PC-9 (cell line): ENCODE measurements at regions not wholly inside any gene's neighbourhood (a gene's known extent, or its start where the extent isn't known, plus 50 kb on each side); places are given as distances from the start of the nearest gene placed in this dataset.

Experiments
- CTCF ChIP-seq: fragments of 200-600 bp; sonication (generic); conservative IDR thresholded peaks from 2 replicates; pipeline ENCODE4 v1.6.1; 2017; ENCODE audit warnings: mixed run types, antibody characterized with exemption, mild to moderate bottlenecking, moderate library complexity
- EZH2 ChIP-seq: fragments of 200-600 bp; sonication (generic); IDR thresholded peaks from 2 replicates; pipeline ENCODE4 v1.8.0; 2017; ENCODE audit warnings: antibody characterized with exemption, low read depth

- TF ChIP-seq EZH2 (no peak), CTCF (no peak)
These were observed 172.5 kb upstream of the NETO1 start for GRCh38 chr18:73040247-73040646.
